GM23338 (cell line): ENCODE measurements at regions not wholly inside any gene's neighbourhood (a gene's known extent, or its start where the extent isn't known, plus 50 kb on each side); places are given as distances from the start of the nearest gene placed in this dataset.

ENCODE experiments used
- ATAC-seq: fragments of 200-7000 bp; cut with Tn5 transposase; 3 replicates; pipeline ENCODE4 v1.9.1; 2020
- DNase-seq: peaks from one replicate; pipeline ENCODE4 v3.0.0-alpha.2; 2015; ENCODE audit warnings: low spot score
- H2AFZ ChIP-seq: fragments of 200-600 bp; sonication (generic); 2 replicates; pipeline ENCODE4 v1.8.0; 2016; ENCODE audit warnings: antibody characterized with exemption, mild to moderate bottlenecking, moderate library complexity
- H3F3A ChIP-seq: fragments of 200-600 bp; sonication (generic); replicated peaks from 2 replicates; pipeline ENCODE4 v1.8.0; 2017; ENCODE audit warnings: antibody characterized with exemption, mixed run types, low read depth
- H3K27ac ChIP-seq: fragments of 200-600 bp; sonication (generic); 2 replicates; pipeline ENCODE4 v1.6.1; 2016; ENCODE audit warnings: low read depth
- H3K27me3 ChIP-seq: fragments of 200-600 bp; sonication (generic); 2 replicates; pipeline ENCODE4 v1.8.0; 2016; ENCODE audit warnings: mild to moderate bottlenecking, mixed run types, moderate library complexity; ENCODE audit not compliant: insufficient read depth
- H3K36me3 ChIP-seq: fragments of 200-600 bp; sonication (generic); 2 replicates; pipeline ENCODE4 v1.8.0; 2016; ENCODE audit warnings: mild to moderate bottlenecking; ENCODE audit not compliant: insufficient read depth
- H3K4me1 ChIP-seq: fragments of 200-600 bp; sonication (generic); 2 replicates; pipeline ENCODE4 v1.8.0; 2016; ENCODE audit warnings: mild to moderate bottlenecking, moderate library complexity; ENCODE audit not compliant: insufficient read depth
- H3K4me2 ChIP-seq: fragments of 200-600 bp; sonication (generic); 2 replicates; pipeline ENCODE4 v1.7.1; 2017; ENCODE audit warnings: mixed run types
- H3K4me3 ChIP-seq: fragments of 200-600 bp; sonication (generic); 2 replicates; pipeline ENCODE4 v1.6.1; 2016; ENCODE audit warnings: mixed run types
- H3K79me2 ChIP-seq: fragments of 200-600 bp; sonication (generic); replicated peaks from 2 replicates; pipeline ENCODE4 v1.8.0; 2017; ENCODE audit warnings: mild to moderate bottlenecking; ENCODE audit not compliant: insufficient read depth
- H3K9me2 ChIP-seq: fragments of 200-600 bp; sonication (generic); 2 replicates; pipeline ENCODE4 v1.8.0; 2017; ENCODE audit not compliant: insufficient read depth
- H4K20me1 ChIP-seq: fragments of 200-600 bp; sonication (generic); replicated peaks from 2 replicates; pipeline ENCODE4 v1.8.0; 2017; ENCODE audit warnings: mild to moderate bottlenecking; ENCODE audit not compliant: insufficient read depth
- H3K27ac Mint-ChIP-seq: 2 replicates; pipeline ENCODE4 v1.8.0; 2020; ENCODE audit warnings: inconsistent platforms, mild to moderate bottlenecking, moderate library complexity, mixed read lengths
- H3K27me3 Mint-ChIP-seq: 3 replicates; pipeline ENCODE4 v1.8.0; 2022; ENCODE audit warnings: low read depth, mild to moderate bottlenecking, moderate library complexity, mixed read lengths, inconsistent platforms; ENCODE audit not compliant: insufficient read depth, poor library complexity
- H3K36me3 Mint-ChIP-seq: 3 replicates; pipeline ENCODE4 v1.8.0; 2021; ENCODE audit warnings: low read depth, mild to moderate bottlenecking, inconsistent platforms, moderate library complexity, mixed read lengths
- H3K4me1 Mint-ChIP-seq: 3 replicates; pipeline ENCODE4 v1.8.0; 2020; ENCODE audit warnings: mild to moderate bottlenecking, inconsistent platforms, mixed read lengths
- H3K4me3 Mint-ChIP-seq: 3 replicates; pipeline ENCODE4 v1.8.0; 2021; ENCODE audit warnings: moderate library complexity, mild to moderate bottlenecking, inconsistent platforms, mixed read lengths
- H3K9me3 Mint-ChIP-seq: 3 replicates; pipeline ENCODE4 v1.8.0; 2020; ENCODE audit warnings: moderate library complexity, mild to moderate bottlenecking, inconsistent platforms, mixed read lengths
- EZH2phosphoT487 ChIP-seq: fragments of 200-600 bp; sonication (generic); IDR thresholded peaks from one replicate; pipeline ENCODE4 v1.8.1; 2018; ENCODE audit warnings: antibody characterized with exemption; ENCODE audit not compliant: unreplicated experiment
- JUNB ChIP-seq: IDR thresholded peaks from one replicate; pipeline ENCODE4 v1.6.1; 2016; ENCODE audit warnings: antibody characterized with exemption; ENCODE audit not compliant: unreplicated experiment
- NANOG ChIP-seq: IDR thresholded peaks from 2 replicates; pipeline ENCODE4 v1.6.1; 2016; ENCODE audit warnings: antibody characterized with exemption, borderline replicate concordance
- POLR2AphosphoS5 ChIP-seq: IDR thresholded peaks from 2 replicates; pipeline ENCODE4 v1.6.1; 2016; ENCODE audit warnings: antibody characterized with exemption, low read depth
- STAT1 ChIP-seq: IDR thresholded peaks from one replicate; pipeline ENCODE4 v1.6.1; 2016; ENCODE audit warnings: antibody characterized with exemption; ENCODE audit not compliant: unreplicated experiment
- ZNF114 ChIP-seq: fragments of 250-450 bp; sonication (Bioruptor Pico); IDR thresholded peaks from 2 replicates; pipeline ENCODE4 v1.5.0; 2020; ENCODE audit warnings: mild to moderate bottlenecking, moderate library complexity
- ZNF462 ChIP-seq: fragments of 250-450 bp; sonication (Bioruptor Pico); IDR thresholded peaks from 2 replicates; pipeline ENCODE4 v1.5.0; 2020; ENCODE audit warnings: mild to moderate bottlenecking, moderate library complexity
- TF ChIP-seq, protein P1 (sequence below), 2 experiments: fragments of 200-600 bp in 1 of 2; sonication (generic) in 1 of 2; conservative IDR thresholded peaks; 2 replicates each; pipeline versions ENCODE4 v1.5.1 to v1.6.1; 2016 to 2017; ENCODE audit warnings: antibody characterized with exemption in 2 of 2, low read depth in 2 of 2, mild to moderate bottlenecking in 2 of 2, moderate library complexity in 1 of 2
- TF ChIP-seq, protein P2 (sequence below): IDR thresholded peaks from one replicate; pipeline ENCODE4 v1.6.1; 2018; ENCODE audit warnings: antibody characterized with exemption; ENCODE audit not compliant: unreplicated experiment

GRCh38 chr17:77807746-77808441 lies 150.6 kb upstream of the TNRC6C start:
- no peak for ATAC-seq
- no peaks in the 10 kb centered on the region for H3K36me3 ChIP-seq
- Mint-ChIP-seq H3K36me3 (no peaks in the 10 kb centered on the region), H3K9me3 (no peaks in the 10 kb centered on the region), H3K27ac (no peak overlapping the region), H3K4me3 (no peak overlapping the region), H3K4me1 (peaks cover 38% of the 10 kb centered on the region), H3K27me3 (peaks cover 24% of the 10 kb centered on the region)
- H3K79me2 ChIP-seq, result no peaks in the 10 kb centered on the region
- H3K4me1 ChIP-seq, result peaks cover 24% of the 10 kb centered on the region
- H2AFZ ChIP-seq, result no peak overlapping the region
- H3K27me3 ChIP-seq, result no peaks in the 10 kb centered on the region; the same call in 1 of the 2 replicates
- no peak overlapping the region for H3K4me3 ChIP-seq
- no peaks in the 10 kb centered on the region for H4K20me1 ChIP-seq
- TF ChIP-seq JUNB, result no peak
- no peak for TF ChIP-seq ZNF114 (CRISPR knock-in tag)
- no peak for TF ChIP-seq NANOG
- peaks cover 26% of the 10 kb centered on the region for H3K9me2 ChIP-seq
- no peak overlapping the region for H3K27ac ChIP-seq
- 0 out of 2 replicates have a peak, but pooled peaks cover 4% of the 10 kb centered on the region for H3F3A ChIP-seq
- H3K4me2 ChIP-seq, result no peak overlapping the region
- no peak for DNase-seq

GRCh38 chr17:77808686-77809425 lies 149.6 kb upstream of the TNRC6C start:
- DNase-seq (no peak), ATAC-seq (no peak)
- Mint-ChIP-seq H3K4me3 (no peak overlapping the region), H3K27me3 (peaks cover 19% of the 10 kb centered on the region), H3K4me1 (peaks cover 31% of the 10 kb centered on the region), H3K36me3 (no peaks in the 10 kb centered on the region), H3K27ac (no peak overlapping the region), H3K9me3 (no peaks in the 10 kb centered on the region; the same call in 2 of the 3 replicates)
- Histone ChIP-seq H3K27ac (no peak overlapping the region), H3K4me1 (peaks cover 18% of the 10 kb centered on the region), H3K9me2 (peaks cover 30% of the 10 kb centered on the region), H3K27me3 (no peaks in the 10 kb centered on the region; the same call in 1 of the 2 replicates), H3K79me2 (no peaks in the 10 kb centered on the region), H3K4me3 (no peak overlapping the region), H2AFZ (no peak overlapping the region), H3K4me2 (no peak overlapping the region), H3F3A (no peaks in the 10 kb centered on the region), H3K36me3 (no peaks in the 10 kb centered on the region), H4K20me1 (no peaks in the 10 kb centered on the region)
- no peak for TF ChIP-seq STAT1
- no peak for TF ChIP-seq POLR2AphosphoS5
- TF ChIP-seq EZH2phosphoT487, result no peak
- TF ChIP-seq, protein P1, sequence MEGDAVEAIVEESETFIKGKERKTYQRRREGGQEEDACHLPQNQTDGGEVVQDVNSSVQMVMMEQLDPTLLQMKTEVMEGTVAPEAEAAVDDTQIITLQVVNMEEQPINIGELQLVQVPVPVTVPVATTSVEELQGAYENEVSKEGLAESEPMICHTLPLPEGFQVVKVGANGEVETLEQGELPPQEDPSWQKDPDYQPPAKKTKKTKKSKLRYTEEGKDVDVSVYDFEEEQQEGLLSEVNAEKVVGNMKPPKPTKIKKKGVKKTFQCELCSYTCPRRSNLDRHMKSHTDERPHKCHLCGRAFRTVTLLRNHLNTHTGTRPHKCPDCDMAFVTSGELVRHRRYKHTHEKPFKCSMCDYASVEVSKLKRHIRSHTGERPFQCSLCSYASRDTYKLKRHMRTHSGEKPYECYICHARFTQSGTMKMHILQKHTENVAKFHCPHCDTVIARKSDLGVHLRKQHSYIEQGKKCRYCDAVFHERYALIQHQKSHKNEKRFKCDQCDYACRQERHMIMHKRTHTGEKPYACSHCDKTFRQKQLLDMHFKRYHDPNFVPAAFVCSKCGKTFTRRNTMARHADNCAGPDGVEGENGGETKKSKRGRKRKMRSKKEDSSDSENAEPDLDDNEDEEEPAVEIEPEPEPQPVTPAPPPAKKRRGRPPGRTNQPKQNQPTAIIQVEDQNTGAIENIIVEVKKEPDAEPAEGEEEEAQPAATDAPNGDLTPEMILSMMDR (conservative IDR thresholded peaks at IDR 0.05; ENCODE audit: low read depth in 2 of 2), result no peak
- TF ChIP-seq JUNB, result no peak
- TF ChIP-seq, protein P2, sequence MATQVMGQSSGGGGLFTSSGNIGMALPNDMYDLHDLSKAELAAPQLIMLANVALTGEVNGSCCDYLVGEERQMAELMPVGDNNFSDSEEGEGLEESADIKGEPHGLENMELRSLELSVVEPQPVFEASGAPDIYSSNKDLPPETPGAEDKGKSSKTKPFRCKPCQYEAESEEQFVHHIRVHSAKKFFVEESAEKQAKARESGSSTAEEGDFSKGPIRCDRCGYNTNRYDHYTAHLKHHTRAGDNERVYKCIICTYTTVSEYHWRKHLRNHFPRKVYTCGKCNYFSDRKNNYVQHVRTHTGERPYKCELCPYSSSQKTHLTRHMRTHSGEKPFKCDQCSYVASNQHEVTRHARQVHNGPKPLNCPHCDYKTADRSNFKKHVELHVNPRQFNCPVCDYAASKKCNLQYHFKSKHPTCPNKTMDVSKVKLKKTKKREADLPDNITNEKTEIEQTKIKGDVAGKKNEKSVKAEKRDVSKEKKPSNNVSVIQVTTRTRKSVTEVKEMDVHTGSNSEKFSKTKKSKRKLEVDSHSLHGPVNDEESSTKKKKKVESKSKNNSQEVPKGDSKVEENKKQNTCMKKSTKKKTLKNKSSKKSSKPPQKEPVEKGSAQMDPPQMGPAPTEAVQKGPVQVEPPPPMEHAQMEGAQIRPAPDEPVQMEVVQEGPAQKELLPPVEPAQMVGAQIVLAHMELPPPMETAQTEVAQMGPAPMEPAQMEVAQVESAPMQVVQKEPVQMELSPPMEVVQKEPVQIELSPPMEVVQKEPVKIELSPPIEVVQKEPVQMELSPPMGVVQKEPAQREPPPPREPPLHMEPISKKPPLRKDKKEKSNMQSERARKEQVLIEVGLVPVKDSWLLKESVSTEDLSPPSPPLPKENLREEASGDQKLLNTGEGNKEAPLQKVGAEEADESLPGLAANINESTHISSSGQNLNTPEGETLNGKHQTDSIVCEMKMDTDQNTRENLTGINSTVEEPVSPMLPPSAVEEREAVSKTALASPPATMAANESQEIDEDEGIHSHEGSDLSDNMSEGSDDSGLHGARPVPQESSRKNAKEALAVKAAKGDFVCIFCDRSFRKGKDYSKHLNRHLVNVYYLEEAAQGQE, result no peak
- no peak for TF ChIP-seq ZNF462 (CRISPR knock-in tag)
